Ishikawa (cell line): ENCODE measurements at regions not wholly inside any gene's neighbourhood (a gene's known extent, or its start where the extent isn't known, plus 50 kb on each side); places are given as distances from the start of the nearest gene placed in this dataset.

Experiments used
- EP300 ChIP-seq: IDR thresholded peaks from 2 replicates; pipeline ENCODE4 v1.6.1; 2012; ENCODE audit warnings: borderline replicate concordance
- FOXM1 ChIP-seq: IDR thresholded peaks from 2 replicates; pipeline ENCODE4 v1.6.1; 2012; ENCODE audit warnings: low read depth, borderline replicate concordance
- NFIC ChIP-seq: IDR thresholded peaks from 2 replicates; pipeline ENCODE4 v1.6.1; 2012
- TAF1 ChIP-seq: IDR thresholded peaks from 2 replicates; pipeline ENCODE4 v1.6.1; 2012; ENCODE audit warnings: low read depth, mild to moderate bottlenecking

DNA sequence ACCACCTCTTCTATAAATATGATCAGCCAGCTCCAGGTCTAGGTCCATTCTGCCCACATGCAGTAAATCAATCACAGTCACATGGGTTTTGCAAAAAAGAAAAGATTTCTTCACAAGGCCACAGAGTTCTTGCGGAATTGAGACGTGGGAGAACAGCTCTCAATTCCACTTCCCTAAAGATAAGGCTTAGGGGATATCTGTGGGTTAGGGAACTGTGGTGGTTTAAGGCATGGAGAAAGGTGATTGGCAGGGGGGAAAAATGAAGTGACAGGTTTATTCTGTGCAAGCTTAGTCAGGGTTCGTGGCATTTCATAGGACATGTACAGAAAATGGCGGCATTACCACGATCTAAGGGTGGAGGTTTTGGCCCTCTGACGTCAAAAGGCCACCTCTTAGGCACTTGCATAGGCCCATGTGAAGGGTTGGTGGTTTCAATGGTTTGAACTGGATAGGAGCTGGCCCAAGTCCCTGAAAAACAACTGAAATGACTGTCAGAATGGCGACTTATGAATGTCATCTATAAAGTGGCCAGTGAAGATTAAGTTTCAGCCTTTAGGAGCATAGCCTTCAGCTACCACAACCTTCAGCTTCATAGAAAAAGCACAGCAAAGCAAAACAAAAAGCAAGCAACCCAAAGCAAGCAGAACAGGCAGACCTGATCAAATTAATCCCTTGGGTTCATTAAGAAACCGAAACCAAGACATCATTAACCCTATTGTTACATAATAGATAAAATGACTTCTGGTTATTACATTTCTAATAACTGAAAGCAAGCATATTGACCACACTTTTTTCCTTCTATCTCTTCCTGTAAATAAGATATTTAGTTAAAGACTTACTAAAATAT lies 289.8 kb upstream of the SFRP2 start:
- no peak for TF ChIP-seq TAF1
- no peak for TF ChIP-seq EP300
- TF ChIP-seq FOXM1 = no peak
- no peak for TF ChIP-seq NFIC
